ENCODE measurements at regions not wholly inside any gene's neighbourhood (a gene's known extent, or its start where the extent isn't known, plus 50 kb on each side); places are given as distances from the start of the nearest gene placed in this dataset.

DNA sequence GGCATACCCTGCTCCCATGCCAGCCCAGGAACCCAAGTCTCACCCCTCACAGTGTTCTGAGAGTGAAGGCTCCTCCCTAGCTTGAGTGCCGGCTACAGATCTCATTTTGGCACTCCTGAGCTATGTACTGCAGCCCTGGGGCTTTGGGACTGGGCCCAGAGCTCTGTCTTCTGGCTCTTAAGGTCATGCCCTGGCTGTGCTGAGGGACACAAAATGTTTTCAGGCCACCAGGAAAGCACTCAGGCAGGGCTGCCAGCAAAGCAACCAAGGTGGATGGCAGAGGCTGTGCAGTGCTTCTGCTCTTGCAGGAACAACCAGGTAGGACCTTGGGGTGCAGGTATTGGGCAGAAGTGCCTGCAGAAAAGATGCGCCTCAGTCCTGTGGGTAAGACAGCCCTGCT lies 564.0 kb downstream of the SLC6A15 start:
- ChIA-PET POLR2A (no interaction called here), CTCF (no interaction called here)
- TF ChIP-seq SP1 (IDR thresholded peaks at IDR 0.05) (no peak), LEF1 (IDR thresholded peaks at IDR 0.05; ENCODE audit: borderline replicate concordance) (no peak)
- TF ChIP-seq, protein P1, sequence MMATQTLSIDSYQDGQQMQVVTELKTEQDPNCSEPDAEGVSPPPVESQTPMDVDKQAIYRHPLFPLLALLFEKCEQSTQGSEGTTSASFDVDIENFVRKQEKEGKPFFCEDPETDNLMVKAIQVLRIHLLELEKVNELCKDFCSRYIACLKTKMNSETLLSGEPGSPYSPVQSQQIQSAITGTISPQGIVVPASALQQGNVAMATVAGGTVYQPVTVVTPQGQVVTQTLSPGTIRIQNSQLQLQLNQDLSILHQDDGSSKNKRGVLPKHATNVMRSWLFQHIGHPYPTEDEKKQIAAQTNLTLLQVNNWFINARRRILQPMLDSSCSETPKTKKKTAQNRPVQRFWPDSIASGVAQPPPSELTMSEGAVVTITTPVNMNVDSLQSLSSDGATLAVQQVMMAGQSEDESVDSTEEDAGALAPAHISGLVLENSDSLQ (IDR thresholded peaks at IDR 0.05) = no peak
- DNase-seq (ENCODE audit: extremely low spot score) = no peak

DNA sequence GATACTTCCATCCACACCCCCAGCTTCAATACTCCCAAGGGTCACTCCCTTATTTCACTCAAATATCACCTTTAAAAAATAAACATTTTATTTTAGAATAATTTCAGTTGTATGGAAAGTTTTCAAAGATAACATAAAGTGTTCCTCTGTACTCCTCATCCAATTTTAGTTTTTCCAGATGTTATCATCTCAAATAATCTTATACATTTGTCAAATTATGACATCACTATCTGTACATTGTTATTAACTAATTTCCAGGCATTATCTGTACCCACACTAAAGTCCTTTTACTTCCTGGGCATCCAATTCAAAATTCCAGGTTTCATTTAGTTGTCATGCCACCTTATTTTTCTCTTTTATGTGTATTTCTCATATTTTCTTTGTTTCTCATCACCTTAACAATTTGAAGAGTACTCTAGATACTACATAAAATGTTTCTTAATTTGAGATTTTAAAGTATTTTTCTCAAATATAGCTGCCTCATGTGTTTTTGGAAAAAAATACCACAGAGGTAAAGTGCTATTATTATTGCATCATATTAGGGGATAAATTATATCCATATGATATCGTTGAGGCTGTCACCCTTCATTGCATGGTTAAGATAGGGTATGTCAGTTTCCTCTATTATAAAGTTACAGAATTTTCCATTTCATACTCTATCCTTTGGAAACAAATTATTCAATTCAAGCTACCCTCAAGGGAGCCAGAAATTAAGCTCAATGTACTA lies 571.0 kb downstream of the SLC6A15 start:
- ChIA-PET POLR2A (no interaction called here), CTCF (no interaction called here)

DNA sequence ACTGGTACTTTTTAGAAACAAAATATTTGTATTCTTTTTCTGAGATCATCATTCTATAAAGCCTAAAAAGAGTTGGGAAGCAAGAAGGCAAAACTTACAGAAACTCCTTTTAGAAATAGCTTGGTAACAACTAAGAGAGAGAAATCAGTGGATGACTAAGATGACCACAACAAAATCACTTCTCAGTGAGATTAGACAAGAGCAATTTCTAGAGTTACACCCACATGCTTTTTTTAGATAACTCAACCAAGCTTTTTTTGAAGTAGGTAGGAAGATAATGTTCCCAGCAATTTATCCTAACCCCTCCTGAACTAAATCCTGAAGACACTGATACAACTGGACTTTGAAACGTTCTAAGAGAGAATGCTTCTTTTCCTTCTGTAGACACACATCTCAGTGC lies 576.4 kb downstream of the SLC6A15 start:
- TF ChIP-seq ARNT (IDR thresholded peaks at IDR 0.05) = no peak
- no peak for TF ChIP-seq BHLHE40 (IDR thresholded peaks at IDR 0.05; ENCODE audit: borderline replicate concordance)
- no peak for TF ChIP-seq ELF4 (IDR thresholded peaks at IDR 0.05)
- no peak for TF ChIP-seq FOXM1 (IDR thresholded peaks at IDR 0.05; ENCODE audit: borderline replicate concordance)
- no peak for TF ChIP-seq TARDBP (IDR thresholded peaks at IDR 0.05)
- TF ChIP-seq, protein P1 (IDR thresholded peaks at IDR 0.05) = no peak
- TF ChIP-seq FOXA1 (IDR thresholded peaks at IDR 0.05) = no peak
- no peak for DNase-seq (ENCODE audit: extremely low spot score)
- ChIA-PET POLR2A (no interaction called here), CTCF (no interaction called here)

More for the DNA sequence above, 571.0 kb downstream of the SLC6A15 start:
- TF ChIP-seq CTBP1 (IDR thresholded peaks at IDR 0.05; ENCODE audit: borderline replicate concordance) = no peak
- TF ChIP-seq HDGF (IDR thresholded peaks at IDR 0.05; ENCODE audit: borderline replicate concordance) = no peak
- TF ChIP-seq FOXK2 (IDR thresholded peaks at IDR 0.05) = no peak
- TF ChIP-seq, protein P1 (IDR thresholded peaks at IDR 0.05) = no peak
- no peak for TF ChIP-seq BHLHE40 (IDR thresholded peaks at IDR 0.05; ENCODE audit: borderline replicate concordance)
- no peak for TF ChIP-seq SP1 (IDR thresholded peaks at IDR 0.05)
- TF ChIP-seq FOXA1 (IDR thresholded peaks at IDR 0.05) = no peak
- no peak for TF ChIP-seq L3MBTL2 (conservative IDR thresholded peaks at IDR 0.05)
- TF ChIP-seq TARDBP (IDR thresholded peaks at IDR 0.05) = no peak
- TF ChIP-seq LEF1 (IDR thresholded peaks at IDR 0.05; ENCODE audit: borderline replicate concordance) = no peak
- no peak for TF ChIP-seq ZNF384 (IDR thresholded peaks at IDR 0.05)
- TF ChIP-seq FOXM1 (IDR thresholded peaks at IDR 0.05; ENCODE audit: borderline replicate concordance) = no peak
- TF ChIP-seq ARNT (IDR thresholded peaks at IDR 0.05) = no peak
- TF ChIP-seq ELF4 (IDR thresholded peaks at IDR 0.05) = no peak
- TF ChIP-seq SUZ12 (IDR thresholded peaks at IDR 0.05) = no peak
- no peak for TF ChIP-seq NFRKB (IDR thresholded peaks at IDR 0.05)
- DNase-seq (ENCODE audit: extremely low spot score) = no peak

DNA sequence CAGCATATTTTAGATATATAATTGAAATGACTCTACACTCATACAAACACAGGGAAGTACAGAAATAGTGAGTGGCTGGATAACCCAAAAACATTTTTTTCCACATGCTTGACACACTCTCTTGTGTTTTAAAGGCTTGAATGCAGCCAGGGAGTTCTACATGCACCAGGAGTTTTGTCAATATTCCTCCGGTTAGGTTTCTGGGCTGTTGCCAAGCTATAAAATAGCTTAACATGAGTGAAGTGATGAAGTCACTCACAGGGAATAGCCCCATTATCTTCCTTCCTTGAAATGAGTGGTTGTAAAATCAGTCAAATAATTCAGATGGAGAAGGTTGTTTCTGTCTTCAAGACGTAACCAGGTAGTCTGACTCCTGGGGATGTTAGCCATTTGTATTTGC lies 582.7 kb downstream of the SLC6A15 start:
- TF ChIP-seq L3MBTL2 (conservative IDR thresholded peaks at IDR 0.05) (no peak), ELF4 (IDR thresholded peaks at IDR 0.05) (no peak), SUZ12 (IDR thresholded peaks at IDR 0.05) (no peak), ZNF384 (IDR thresholded peaks at IDR 0.05) (no peak), HDGF (IDR thresholded peaks at IDR 0.05; ENCODE audit: borderline replicate concordance) (no peak), BHLHE40 (IDR thresholded peaks at IDR 0.05; ENCODE audit: borderline replicate concordance) (no peak), NFRKB (IDR thresholded peaks at IDR 0.05) (no peak)
- TF ChIP-seq, protein P1 (IDR thresholded peaks at IDR 0.05) = peak; percentile 26; the same call in 1 of the 2 replicates
- ChIA-PET CTCF (no interaction called here), POLR2A (no interaction called here)
- peak; percentile 23 for DNase-seq (ENCODE audit: extremely low spot score)

DNA sequence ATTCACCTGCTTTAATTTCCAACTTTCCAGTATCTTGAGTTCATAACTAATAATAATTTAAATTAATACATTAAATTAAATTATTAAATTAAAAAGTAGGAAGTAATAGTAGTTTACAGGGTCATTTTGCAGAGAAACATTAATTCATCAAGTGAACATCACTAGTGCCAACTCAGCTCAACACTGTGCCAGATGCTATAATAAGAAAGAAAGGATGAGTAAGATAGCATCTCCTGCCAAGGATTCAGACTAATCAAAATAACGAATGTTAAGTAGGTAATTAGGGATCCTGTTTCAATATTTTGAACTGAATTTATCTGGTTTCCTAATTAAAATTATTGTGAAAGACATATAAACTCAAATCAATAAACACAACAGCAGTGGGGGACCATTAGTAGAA lies 596.7 kb downstream of the SLC6A15 start:
- ChIA-PET CTCF (no interaction called here), POLR2A (no interaction called here)
- no peak for DNase-seq (ENCODE audit: extremely low spot score)
- no peak for TF ChIP-seq FOXK2 (IDR thresholded peaks at IDR 0.05)
- TF ChIP-seq ELF4 (IDR thresholded peaks at IDR 0.05) = no peak
- no peak for TF ChIP-seq ARNT (IDR thresholded peaks at IDR 0.05)
- TF ChIP-seq BHLHE40 (IDR thresholded peaks at IDR 0.05; ENCODE audit: borderline replicate concordance) = no peak
- no peak for TF ChIP-seq L3MBTL2 (conservative IDR thresholded peaks at IDR 0.05)
- TF ChIP-seq CTBP1 (IDR thresholded peaks at IDR 0.05; ENCODE audit: borderline replicate concordance) = no peak
- TF ChIP-seq HDGF (IDR thresholded peaks at IDR 0.05; ENCODE audit: borderline replicate concordance) = no peak
- no peak for TF ChIP-seq FOXM1 (IDR thresholded peaks at IDR 0.05; ENCODE audit: borderline replicate concordance)
- TF ChIP-seq ZNF384 (IDR thresholded peaks at IDR 0.05) = no peak
- no peak for TF ChIP-seq NFRKB (IDR thresholded peaks at IDR 0.05)
- TF ChIP-seq SUZ12 (IDR thresholded peaks at IDR 0.05) = no peak
- no peak for TF ChIP-seq TARDBP (IDR thresholded peaks at IDR 0.05)
- TF ChIP-seq LEF1 (IDR thresholded peaks at IDR 0.05; ENCODE audit: borderline replicate concordance) = no peak
- TF ChIP-seq SP1 (IDR thresholded peaks at IDR 0.05) = no peak
- TF ChIP-seq FOXA1 (IDR thresholded peaks at IDR 0.05) = no peak

DNA sequence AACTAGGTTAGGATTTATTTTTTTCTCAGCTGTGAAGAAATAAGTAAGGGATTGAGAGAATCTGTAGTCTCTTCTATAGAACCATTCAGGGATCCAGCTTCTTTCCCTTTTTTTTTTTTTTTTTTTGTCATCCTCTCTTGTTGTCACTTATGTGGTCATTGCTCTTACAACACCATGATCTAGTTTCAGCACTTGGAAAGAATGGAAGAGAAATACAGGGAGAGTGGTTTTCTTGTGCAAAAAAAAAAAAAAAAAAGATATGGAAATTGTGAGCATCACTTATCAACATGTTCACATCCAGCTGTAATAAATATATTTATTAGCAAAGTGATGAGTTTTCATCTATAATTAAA lies 599.3 kb downstream of the SLC6A15 start:
- no peak for DNase-seq (ENCODE audit: extremely low spot score)
- TF ChIP-seq NFRKB (IDR thresholded peaks at IDR 0.05) = no peak
- TF ChIP-seq HDGF (IDR thresholded peaks at IDR 0.05; ENCODE audit: borderline replicate concordance) = no peak
- TF ChIP-seq SUZ12 (IDR thresholded peaks at IDR 0.05) = no peak
- no peak for TF ChIP-seq L3MBTL2 (conservative IDR thresholded peaks at IDR 0.05)
- TF ChIP-seq TARDBP (IDR thresholded peaks at IDR 0.05) = no peak
- no peak for TF ChIP-seq FOXM1 (IDR thresholded peaks at IDR 0.05; ENCODE audit: borderline replicate concordance)
- no peak for TF ChIP-seq FOXK2 (IDR thresholded peaks at IDR 0.05)
- no peak for TF ChIP-seq ARNT (IDR thresholded peaks at IDR 0.05)
- TF ChIP-seq ELF4 (IDR thresholded peaks at IDR 0.05) = no peak
- TF ChIP-seq, protein P1 (IDR thresholded peaks at IDR 0.05) = no peak
- no peak for TF ChIP-seq FOXA1 (IDR thresholded peaks at IDR 0.05)
- TF ChIP-seq ZNF384 (IDR thresholded peaks at IDR 0.05) = no peak
- TF ChIP-seq CTBP1 (IDR thresholded peaks at IDR 0.05; ENCODE audit: borderline replicate concordance) = no peak
- TF ChIP-seq BHLHE40 (IDR thresholded peaks at IDR 0.05; ENCODE audit: borderline replicate concordance) = no peak
- TF ChIP-seq SP1 (IDR thresholded peaks at IDR 0.05) = no peak
- TF ChIP-seq LEF1 (IDR thresholded peaks at IDR 0.05; ENCODE audit: borderline replicate concordance) = no peak
- ChIA-PET POLR2A (no interaction called here), CTCF (interaction anchor here (0.5 to 0.6 kb wide), 2 partner anchors 33 to 129 kb away, joined by 3 to 4 read pairs; no protein-coding TSS in a partner anchor)
